OCI-LY7 (cell line): ENCODE measurements at regions not wholly inside any gene's neighbourhood (a gene's known extent, or its start where the extent isn't known, plus 50 kb on each side); places are given as distances from the start of the nearest gene placed in this dataset.

ENCODE experiments used
- BruUV-seq: library from RNA; stranded (reverse); fragments of 400-500 nt; replicated peaks from 2 replicates; lab custom pipeline; 2021; lab: Mats Ljungman, UMichigan
- CTCF ChIA-PET: fragments of 300-600 bp; sonication (Branson Sonifier 250); formaldehyde crosslinking; loops from one replicate; lab custom pipeline; 2022; ENCODE audit warnings: antibody characterized with exemption; ENCODE audit not compliant: unreplicated experiment; lab: Charles Lee
- POLR2A ChIA-PET: fragments of 300-600 bp; sonication (Branson Sonifier 250); formaldehyde crosslinking; loops from one replicate; lab custom pipeline; 2022; ENCODE audit warnings: antibody characterized with exemption; lab: Charles Lee
- DNase-seq: peaks from one replicate; pipeline ENCODE4 v3.0.0-alpha.2; 2015; ENCODE audit warnings: low spot score
- H2AFZ ChIP-seq: fragments of 200-600 bp; sonication (generic), shearing (Covaris generic); 2 replicates; pipeline ENCODE4 v1.6.1; 2014; ENCODE audit warnings: mild to moderate bottlenecking, antibody characterized with exemption, low read length, moderate library complexity
- H3K27ac ChIP-seq: fragments of 200-600 bp; sonication (generic); 2 replicates; pipeline ENCODE4 v1.5.1; 2014; ENCODE audit warnings: mixed run types, low read depth, mild to moderate bottlenecking, moderate library complexity, low read length, inconsistent platforms; ENCODE audit not compliant: poor library complexity, severe bottlenecking
- H3K36me3 ChIP-seq: fragments of 200-600 bp; sonication (generic); 2 replicates; pipeline ENCODE4 v1.6.1; 2014; ENCODE audit warnings: mild to moderate bottlenecking, antibody characterized with exemption, low read length, moderate library complexity, mixed read lengths; ENCODE audit not compliant: insufficient read depth
- H3K4me1 ChIP-seq: fragments of 200-600 bp; sonication (generic); 2 replicates; pipeline ENCODE4 v1.5.1; 2014; ENCODE audit warnings: mild to moderate bottlenecking, low read length; ENCODE audit not compliant: insufficient read depth, poor library complexity, severe bottlenecking
- H3K4me2 ChIP-seq: fragments of 200-600 bp; sonication (generic); 2 replicates; pipeline ENCODE4 v1.6.1; 2014; ENCODE audit warnings: mild to moderate bottlenecking, low read length
- H3K4me3 ChIP-seq: fragments of 200-600 bp; sonication (generic); 2 replicates; pipeline ENCODE4 v1.5.1; 2014; ENCODE audit warnings: mild to moderate bottlenecking, low read depth, low read length; ENCODE audit not compliant: poor library complexity, severe bottlenecking
- H3K79me2 ChIP-seq: fragments of 200-600 bp; sonication (generic); 2 replicates; pipeline ENCODE4 v1.6.1; 2016; ENCODE audit warnings: low read depth, mild to moderate bottlenecking, low read length, moderate library complexity, mixed read lengths; ENCODE audit not compliant: insufficient read depth
- H3K9me2 ChIP-seq: fragments of 200-600 bp; sonication (generic); 2 replicates; pipeline ENCODE4 v1.6.1; 2016; ENCODE audit warnings: mild to moderate bottlenecking, low read length, mixed read lengths; ENCODE audit not compliant: insufficient read depth
- H3K9me3 ChIP-seq: fragments of 200-600 bp; sonication (generic); 2 replicates; pipeline ENCODE4 v1.6.1; 2014; ENCODE audit warnings: mild to moderate bottlenecking, mixed run types, low read length, mixed read lengths
- H4K20me1 ChIP-seq: fragments of 200-600 bp; sonication (generic); 2 replicates; pipeline ENCODE4 v1.6.1; 2014; ENCODE audit warnings: mild to moderate bottlenecking, antibody characterized with exemption, low read length, moderate library complexity, mixed read lengths; ENCODE audit not compliant: insufficient read depth
- CTCF ChIP-seq: fragments of 200-600 bp; sonication (generic); conservative IDR thresholded peaks from 2 replicates; pipeline ENCODE4 v1.5.1; 2014; ENCODE audit warnings: mild to moderate bottlenecking, antibody characterized with exemption, low read length, moderate library complexity, mixed read lengths
- EZH2phosphoT487 ChIP-seq: fragments of 200-600 bp; sonication (generic); IDR thresholded peaks from 2 replicates; pipeline ENCODE4 v1.6.1; 2018; ENCODE audit warnings: low read depth, borderline replicate concordance, mild to moderate bottlenecking, mixed run types, antibody characterized with exemption, low read length, moderate library complexity, mixed read lengths
- intact Hi-C: fragments of 100-400 bp; cut with micrococcal nuclease; formaldehyde crosslinking; loops from one replicate; pipeline ENCODE4 v1.10.0; 2022; ENCODE audit not compliant: unreplicated experiment

GRCh38 chr16:85166281-85166680, 54.0 kb upstream of the CIBAR2 start:
- POLR2A ChIA-PET, result no interaction called here
- BruUV-seq, result no TSS peak
- Histone ChIP-seq H3K9me3 (no peaks in the 10 kb centered on the region), H3K9me2 (no peaks in the 10 kb centered on the region), H3K27ac (no peak overlapping the region), H4K20me1 (no peaks in the 10 kb centered on the region), H2AFZ (no peak overlapping the region), H3K79me2 (no peaks in the 10 kb centered on the region), H3K36me3 (no peaks in the 10 kb centered on the region), H3K4me2 (no peak overlapping the region), H3K4me1 (no peaks in the 10 kb centered on the region), H3K4me3 (no peak overlapping the region)
- CTCF ChIA-PET, result no interaction called here
- TF ChIP-seq EZH2phosphoT487, result no peak
- TF ChIP-seq CTCF, result no peak
- no peak for DNase-seq
- intact Hi-C loops, result no loop called here

GRCh38 chr16:85166699-85167588, 54.7 kb upstream of the CIBAR2 start:
- no peaks in the 10 kb centered on the region for H3K4me1 ChIP-seq
- no peak for TF ChIP-seq EZH2phosphoT487
- no peak for TF ChIP-seq CTCF
- no peak overlapping the region for H3K4me3 ChIP-seq
- no peak for DNase-seq
- ChIA-PET POLR2A (interaction anchor here (0.7 kb wide), 1 partner anchor 721 kb away, joined by 3 read pairs; no protein-coding TSS in a partner anchor), CTCF (no interaction called here)
- no TSS peak for BruUV-seq
- H3K36me3 ChIP-seq, result no peaks in the 10 kb centered on the region
- H3K9me2 ChIP-seq, result no peaks in the 10 kb centered on the region
- intact Hi-C loops, result no loop called here
- H2AFZ ChIP-seq, result no peak overlapping the region
- H3K9me3 ChIP-seq, result no peaks in the 10 kb centered on the region
- no peak overlapping the region for H3K27ac ChIP-seq
- no peaks in the 10 kb centered on the region for H3K79me2 ChIP-seq
- no peaks in the 10 kb centered on the region for H4K20me1 ChIP-seq
- no peak overlapping the region for H3K4me2 ChIP-seq
